ENCODE measurements at regions not wholly inside any gene's neighbourhood (a gene's known extent, or its start where the extent isn't known, plus 50 kb on each side); places are given as distances from the start of the nearest gene placed in this dataset.

- H3K4me3 ChIP-seq (ENCODE audit: low read depth, low read length) = no peak overlapping the region
- no peak for TF ChIP-seq CTCF (IDR thresholded peaks at IDR 0.05; ENCODE audit: borderline replicate concordance, insufficient read depth, low read depth, low read length)
These were observed 540.8 kb upstream of the SPHKAP start for GRCh38 chr2:228722311-228722710.

GRCh38 chr2:228720895-228721294 is 539.4 kb upstream of the SPHKAP start:
- H3K4me3 ChIP-seq (ENCODE audit: low read depth, low read length) = no peak overlapping the region
- no peak for TF ChIP-seq CTCF (IDR thresholded peaks at IDR 0.05; ENCODE audit: borderline replicate concordance, insufficient read depth, low read depth, low read length)

GRCh38 chr2:228709788-228710371 is 528.4 kb upstream of the SPHKAP start:
- no peak for TF ChIP-seq CTCF (IDR thresholded peaks at IDR 0.05; ENCODE audit: borderline replicate concordance, insufficient read depth, low read depth, low read length)
- H3K4me3 ChIP-seq (ENCODE audit: low read depth, low read length) = no peak overlapping the region

GRCh38 chr2:228707846-228708245 is 526.4 kb upstream of the SPHKAP start:
- no peak overlapping the region for H3K4me3 ChIP-seq (ENCODE audit: low read depth, low read length)
- no peak for TF ChIP-seq CTCF (IDR thresholded peaks at IDR 0.05; ENCODE audit: borderline replicate concordance, insufficient read depth, low read depth, low read length)

GRCh38 chr2:228705318-228705717 is 523.8 kb upstream of the SPHKAP start:
- no peak for TF ChIP-seq CTCF (IDR thresholded peaks at IDR 0.05; ENCODE audit: borderline replicate concordance, insufficient read depth, low read depth, low read length)
- H3K4me3 ChIP-seq (ENCODE audit: low read depth, low read length) = no peak overlapping the region

- no peak overlapping the region for H3K4me3 ChIP-seq (ENCODE audit: low read depth, low read length)
- TF ChIP-seq CTCF (IDR thresholded peaks at IDR 0.05; ENCODE audit: borderline replicate concordance, insufficient read depth, low read depth, low read length) = no peak
These were observed 521.7 kb upstream of the SPHKAP start for GRCh38 chr2:228703152-228703551.

GRCh38 chr2:228701506-228701905 is 520.0 kb upstream of the SPHKAP start:
- TF ChIP-seq CTCF (IDR thresholded peaks at IDR 0.05; ENCODE audit: borderline replicate concordance, insufficient read depth, low read depth, low read length) = no peak
- H3K4me3 ChIP-seq (ENCODE audit: low read depth, low read length) = no peak overlapping the region

Data from GM12875 (cell line).